Mesenchymal stem cell (in vitro differentiated cells and primary cell): ENCODE measurements at regions not wholly inside any gene's neighbourhood (a gene's known extent, or its start where the extent isn't known, plus 50 kb on each side); places are given as distances from the start of the nearest gene placed in this dataset.

Source experiments
- DNase-seq: peaks from one replicate; pipeline ENCODE4 v3.0.0-alpha.2; 2013
- H2AFZ ChIP-seq: one replicate; pipeline ENCODE4 v1.6.1; 2013; ENCODE audit warnings: low read depth, mild to moderate bottlenecking, control low read depth, inconsistent platforms, low read length, moderate library complexity
- H2AK5ac ChIP-seq: 2 replicates; pipeline ENCODE4 v1.6.1; 2013; ENCODE audit warnings: low read length, moderate library complexity, mild to moderate bottlenecking, inconsistent platforms; ENCODE audit not compliant: severe bottlenecking
- H2BK120ac ChIP-seq: one replicate; pipeline ENCODE4 v1.6.1; 2013; ENCODE audit warnings: low read depth, mild to moderate bottlenecking, inconsistent platforms, low read length, moderate library complexity
- H2BK12ac ChIP-seq, 2 experiments: one replicate each; pipeline ENCODE4 v1.6.1; 2013; ENCODE audit warnings: inconsistent platforms in 2 of 2, low read length in 2 of 2, mild to moderate bottlenecking in 2 of 2, moderate library complexity in 2 of 2, control low read depth in 1 of 2
- H2BK15ac ChIP-seq: one replicate; pipeline ENCODE4 v1.6.1; 2013; ENCODE audit warnings: mild to moderate bottlenecking, low read depth, inconsistent platforms; ENCODE audit not compliant: poor library complexity, severe bottlenecking
- H2BK5ac ChIP-seq: 2 replicates; pipeline ENCODE4 v1.6.1; 2013; ENCODE audit warnings: low read depth, mild to moderate bottlenecking, low read length, control low read depth, inconsistent platforms; ENCODE audit not compliant: poor library complexity, severe bottlenecking
- H3K14ac ChIP-seq, 2 experiments: one replicate each; pipeline ENCODE4 v1.6.1; 2013; ENCODE audit warnings: inconsistent platforms in 2 of 2, low read length in 2 of 2, control low read depth in 1 of 2, mild to moderate bottlenecking in 1 of 2, moderate library complexity in 1 of 2
- H3K18ac ChIP-seq, 2 experiments: one replicate each; pipeline ENCODE4 v1.6.1; 2013; ENCODE audit warnings: inconsistent platforms in 2 of 2, low read length in 2 of 2, control low read depth in 1 of 2, low read depth in 1 of 2, mild to moderate bottlenecking in 1 of 2
- H3K23ac ChIP-seq, 2 experiments: one replicate each; pipeline ENCODE4 v1.6.1; 2013; ENCODE audit warnings: inconsistent platforms in 2 of 2, low read length in 2 of 2, mild to moderate bottlenecking in 2 of 2, moderate library complexity in 2 of 2, control low read depth in 1 of 2
- H3K27ac ChIP-seq: 2 replicates; pipeline ENCODE4 v1.5.1; 2013; ENCODE audit warnings: mild to moderate bottlenecking, moderate library complexity, low read length, control low read depth, inconsistent platforms; ENCODE audit not compliant: poor library complexity, severe bottlenecking
- H3K27me3 ChIP-seq, 2 experiments: 2 replicates each; pipeline versions ENCODE4 v1.6.1 to v1.7.0; 2013; ENCODE audit warnings: low read length in 2 of 2, mild to moderate bottlenecking in 2 of 2, moderate library complexity in 2 of 2, control low read depth in 1 of 2, inconsistent platforms in 1 of 2; ENCODE audit not compliant: control insufficient read depth in 1 of 2, insufficient read depth in 1 of 2
- H3K36me3 ChIP-seq, 2 experiments: 2 replicates each; pipeline versions ENCODE4 v1.6.1 to v1.7.0; 2013; ENCODE audit warnings: low read length in 2 of 2, control low read depth in 1 of 2, inconsistent platforms in 1 of 2, low read depth in 1 of 2, mild to moderate bottlenecking in 1 of 2; ENCODE audit not compliant: insufficient read depth in 2 of 2, control insufficient read depth in 1 of 2
- H3K4ac ChIP-seq, 2 experiments: one replicate each; pipeline ENCODE4 v1.6.1; 2013; ENCODE audit warnings: inconsistent platforms in 2 of 2, low read length in 2 of 2, mild to moderate bottlenecking in 2 of 2, moderate library complexity in 2 of 2, control low read depth in 1 of 2, low read depth in 1 of 2
- H3K4me1 ChIP-seq: 2 replicates; pipeline ENCODE4 v1.6.1; 2013; ENCODE audit warnings: low read depth, low read length, control low read depth; ENCODE audit not compliant: control insufficient read depth, insufficient read depth
- H3K4me2 ChIP-seq: 2 replicates; pipeline ENCODE4 v1.6.1; 2013; ENCODE audit warnings: low read length, mild to moderate bottlenecking, inconsistent platforms; ENCODE audit not compliant: poor library complexity, severe bottlenecking
- H3K4me3 ChIP-seq, 2 experiments: 2 replicates each; pipeline versions ENCODE4 v1.5.1 to v1.7.0; 2013; ENCODE audit warnings: low read length in 2 of 2, mild to moderate bottlenecking in 2 of 2, control low read depth in 1 of 2, low read depth in 1 of 2; ENCODE audit not compliant: insufficient read depth in 1 of 2
- H3K79me1 ChIP-seq: replicated peaks from 2 replicates; pipeline ENCODE4 v1.6.1; 2013; ENCODE audit warnings: mild to moderate bottlenecking, control low read depth, low read length, inconsistent platforms; ENCODE audit not compliant: poor library complexity, severe bottlenecking
- H3K9ac ChIP-seq: 2 replicates; pipeline ENCODE4 v1.7.0; 2013; ENCODE audit warnings: mild to moderate bottlenecking, low read length, moderate library complexity
- H3K9me3 ChIP-seq: 2 replicates; pipeline ENCODE4 v1.7.0; 2013; ENCODE audit warnings: mild to moderate bottlenecking, low read length; ENCODE audit not compliant: control insufficient read depth
- H4K8ac ChIP-seq: one replicate; pipeline ENCODE4 v1.6.1; 2013; ENCODE audit warnings: inconsistent platforms, mild to moderate bottlenecking, low read length, moderate library complexity
- H4K91ac ChIP-seq: one replicate; pipeline ENCODE4 v1.6.1; 2013; ENCODE audit warnings: mild to moderate bottlenecking, low read length, inconsistent platforms
- WGBS: methylation state at CpG from one replicate; pipeline ENCODE4 v1.1.7; 2013; ENCODE audit warnings: mixed read lengths; 5-methylcytosine and 5-hydroxymethylcytosine counted together

GRCh38 chr9:10785255-10785654 is 172.5 kb upstream of the PTPRD start:
- Histone ChIP-seq H2AFZ (no peak overlapping the region), H3K18ac (no peak overlapping the region), H3K36me3 (no peaks in the 10 kb centered on the region), H3K9ac (no peak overlapping the region), H2BK120ac (no peak overlapping the region), H3K27ac (no peak overlapping the region), H2BK12ac (no peak overlapping the region), H3K4ac (no peak overlapping the region), H2BK15ac (no peak overlapping the region), H2AK5ac (no peak overlapping the region), H4K91ac (no peak overlapping the region), H3K14ac (no peak overlapping the region), H2BK5ac (no peak overlapping the region), H3K79me1 (no peaks in the 10 kb centered on the region), H3K9me3 (peaks cover 15% of the 10 kb centered on the region), H3K27me3 (no peaks in the 10 kb centered on the region), H4K8ac (no peak overlapping the region), H3K23ac (no peak overlapping the region), H3K4me3 (no peak overlapping the region), H3K4me2 (no peak overlapping the region), H3K4me1 (no peaks in the 10 kb centered on the region)
- 78% methylated on average over 2 of the region's 3 CpGs for WGBS
- no peak for DNase-seq

- Histone ChIP-seq H3K4me3 (no peak overlapping the region), H2BK5ac (no peak overlapping the region), H3K9ac (no peak overlapping the region), H2BK12ac (no peak overlapping the region), H3K18ac (no peak overlapping the region), H3K27me3 (no peaks in the 10 kb centered on the region), H2AK5ac (no peak overlapping the region), H4K8ac (no peak overlapping the region), H3K36me3 (no peaks in the 10 kb centered on the region), H3K4me1 (no peaks in the 10 kb centered on the region), H3K23ac (no peak overlapping the region), H3K4me2 (no peak overlapping the region), H4K91ac (no peak overlapping the region), H2AFZ (no peak overlapping the region), H3K27ac (no peak overlapping the region), H3K9me3 (peaks cover 21% of the 10 kb centered on the region), H3K14ac (no peak overlapping the region), H2BK15ac (no peak overlapping the region), H2BK120ac (no peak overlapping the region), H3K4ac (no peak overlapping the region), H3K79me1 (no peaks in the 10 kb centered on the region)
- no peak for DNase-seq
- 68% methylated on average over 1 of the region's 1 CpG for WGBS
Observed at GRCh38 chr9:10793306-10793705, 180.5 kb upstream of the PTPRD start.

GRCh38 chr9:10804486-10804885 is 191.7 kb upstream of the PTPRD start:
- 86% methylated on average over 1 of the region's 2 CpGs for WGBS
- no peak overlapping the region for H2AK5ac ChIP-seq
- no peak overlapping the region for H2AFZ ChIP-seq
- H3K27ac ChIP-seq: no peak overlapping the region
- no peak overlapping the region for H3K4ac ChIP-seq
- H4K8ac ChIP-seq: no peak overlapping the region
- H2BK120ac ChIP-seq: no peak overlapping the region
- H2BK12ac ChIP-seq: no peak overlapping the region
- H3K9me3 ChIP-seq: peaks cover 8% of the 10 kb centered on the region
- no peaks in the 10 kb centered on the region for H3K79me1 ChIP-seq
- H2BK5ac ChIP-seq: no peak overlapping the region
- no peak overlapping the region for H2BK15ac ChIP-seq
- no peaks in the 10 kb centered on the region for H3K4me1 ChIP-seq
- no peaks in the 10 kb centered on the region for H3K36me3 ChIP-seq
- DNase-seq: no peak
- no peak overlapping the region for H3K23ac ChIP-seq
- no peak overlapping the region for H3K18ac ChIP-seq
- H4K91ac ChIP-seq: no peak overlapping the region
- no peak overlapping the region for H3K9ac ChIP-seq
- no peak overlapping the region for H3K4me3 ChIP-seq
- no peak overlapping the region for H3K4me2 ChIP-seq
- H3K27me3 ChIP-seq: no peaks in the 10 kb centered on the region
- H3K14ac ChIP-seq: no peak overlapping the region

- WGBS: 64% methylated on average over 2 of the region's 3 CpGs
- H2BK12ac ChIP-seq: no peak overlapping the region
Observed at GRCh38 chr9:10806868-10807267, 194.1 kb upstream of the PTPRD start.

More at GRCh38 chr9:10806868-10807267, 194.1 kb upstream of the PTPRD start:
- Histone ChIP-seq H3K36me3 (no peaks in the 10 kb centered on the region), H3K4me3 (no peak overlapping the region), H4K91ac (no peak overlapping the region), H3K9ac (no peak overlapping the region), H3K79me1 (no peaks in the 10 kb centered on the region), H2BK15ac (no peak overlapping the region), H3K4me1 (no peaks in the 10 kb centered on the region), H3K14ac (no peak overlapping the region), H2AK5ac (no peak overlapping the region), H2AFZ (no peak overlapping the region), H2BK5ac (no peak overlapping the region), H3K23ac (no peak overlapping the region), H2BK120ac (no peak overlapping the region), H3K27me3 (no peaks in the 10 kb centered on the region), H3K27ac (no peak overlapping the region), H3K9me3 (peaks cover 3% of the 10 kb centered on the region), H3K18ac (no peak overlapping the region), H3K4me2 (no peak overlapping the region), H3K4ac (no peak overlapping the region), H4K8ac (no peak overlapping the region)
- no peak for DNase-seq
